Keratinocyte (primary cell): ENCODE measurements at regions not wholly inside any gene's neighbourhood (a gene's known extent, or its start where the extent isn't known, plus 50 kb on each side); places are given as distances from the start of the nearest gene placed in this dataset.

ENCODE experiments used
- DNase-seq: peaks from one replicate; pipeline ENCODE4 v3.0.0-alpha.2; 2011; ENCODE audit warnings: low read depth, missing footprints, low spot score
- FAIRE-seq: peaks from 2 replicates; lab custom pipeline; 2011; peaks lifted over from hg19 to GRCh38; lab: Jason Lieb, UNC
- H2AFZ ChIP-seq: 2 replicates; pipeline ENCODE4 v1.6.0; 2012; ENCODE audit warnings: low read length, control low read depth, inconsistent platforms; ENCODE audit not compliant: control insufficient read depth
- H3K27ac ChIP-seq: 2 replicates; pipeline ENCODE4 v1.5.1; 2011; ENCODE audit warnings: low read length; ENCODE audit not compliant: control insufficient read depth, insufficient read depth
- H3K27me3 ChIP-seq: 3 replicates; pipeline ENCODE4 v1.6.0; 2011; ENCODE audit warnings: low read length; ENCODE audit not compliant: control insufficient read depth, insufficient read depth; ENCODE audit errors: extremely low read depth
- H3K36me3 ChIP-seq, 2 experiments: 2 replicates in 1 of 2; 3 replicates in 1 of 2; pipeline ENCODE4 v1.5.1; 2011; ENCODE audit warnings: low read length in 2 of 2, mild to moderate bottlenecking in 1 of 2; ENCODE audit not compliant: control insufficient read depth in 2 of 2, insufficient read depth in 2 of 2; ENCODE audit errors: extremely low read depth in 1 of 2
- H3K4me1 ChIP-seq: 3 replicates; pipeline ENCODE4 v1.5.1; 2011; ENCODE audit warnings: low read length; ENCODE audit not compliant: control insufficient read depth, insufficient read depth; ENCODE audit errors: extremely low read depth
- H3K4me2 ChIP-seq: 3 replicates; pipeline ENCODE4 v1.6.0; 2011; ENCODE audit warnings: low read depth, low read length; ENCODE audit not compliant: control insufficient read depth, insufficient read depth; ENCODE audit errors: extremely low read depth
- H3K4me3 ChIP-seq, 3 experiments: fragments of 200-600 bp in 1 of 3; sonication (generic) in 1 of 3; 2 replicates in 2 of 3; 3 replicates in 1 of 3; pipeline ENCODE4 v1.5.1; 2011 to 2016; ENCODE audit warnings: low read length in 3 of 3, mild to moderate bottlenecking in 3 of 3, control low read depth in 2 of 3, inconsistent platforms in 1 of 3, low read depth in 1 of 3, mixed read lengths in 1 of 3, mixed run types in 1 of 3, moderate library complexity in 1 of 3; ENCODE audit not compliant: control insufficient read depth in 2 of 3, insufficient read depth in 2 of 3; ENCODE audit errors: extremely low read depth in 1 of 3
- H3K79me2 ChIP-seq: 2 replicates; pipeline ENCODE4 v1.6.0; 2012; ENCODE audit warnings: low read length; ENCODE audit not compliant: control insufficient read depth, insufficient read depth
- H3K9ac ChIP-seq: 3 replicates; pipeline ENCODE4 v1.6.0; 2011; ENCODE audit warnings: low read length; ENCODE audit not compliant: control insufficient read depth, insufficient read depth; ENCODE audit errors: extremely low read depth
- H3K9me1 ChIP-seq: 3 replicates; pipeline ENCODE4 v1.6.0; 2011; ENCODE audit warnings: low read length; ENCODE audit not compliant: control insufficient read depth, insufficient read depth; ENCODE audit errors: extremely low read depth
- H3K9me3 ChIP-seq: 2 replicates; pipeline ENCODE4 v1.5.1; 2012; ENCODE audit warnings: low read depth, low read length; ENCODE audit not compliant: control insufficient read depth
- H4K20me1 ChIP-seq: 3 replicates; pipeline ENCODE4 v1.6.0; 2011; ENCODE audit warnings: low read length; ENCODE audit not compliant: control insufficient read depth, insufficient read depth; ENCODE audit errors: extremely low read depth
- CTCF ChIP-seq, 3 experiments: IDR thresholded peaks in 1 of 3; conservative IDR thresholded peaks in 1 of 3; optimal IDR thresholded peaks in 1 of 3; 2 replicates in 2 of 3; 3 replicates in 1 of 3; pipeline versions ENCODE3 to v1.5.1; 2011; ENCODE audit warnings: low read length in 3 of 3, mild to moderate bottlenecking in 3 of 3, moderate library complexity in 2 of 3, control low read depth in 1 of 3, inconsistent platforms in 1 of 3; ENCODE audit not compliant: insufficient read depth in 2 of 3; ENCODE audit errors: extremely low read depth in 1 of 3
- EZH2 ChIP-seq: IDR thresholded peaks from one replicate; pipeline ENCODE4 v1.6.1; 2012; ENCODE audit warnings: inconsistent platforms, mild to moderate bottlenecking, low read length, moderate library complexity
- dilution Hi-C: fragments of 300-500 bp; cut with MboI; formaldehyde crosslinking; loops from one replicate; pipeline ENCODE4 v1.7.0; 2020; ENCODE audit warnings: low sequenced_read_pairs; ENCODE audit not compliant: extremely low pct_ligation_motif_present

- DNase-seq = no peak
- no peak overlapping the region for H3K4me2 ChIP-seq
- dilution Hi-C loops = no loop called here
Measured at GRCh38 chr6:103893141-103893581, 966.6 kb downstream of the HACE1 start.

GRCh38 chr6:103886951-103887350 is 972.8 kb downstream of the HACE1 start:
- Histone ChIP-seq H3K36me3 (no peaks in the 10 kb centered on the region), H3K9ac (no peak overlapping the region), H3K4me3 (no peak overlapping the region), H3K79me2 (no peaks in the 10 kb centered on the region), H3K9me1 (no peaks in the 10 kb centered on the region), H3K4me2 (no peak overlapping the region), H3K4me1 (no peaks in the 10 kb centered on the region), H4K20me1 (no peaks in the 10 kb centered on the region), H3K27ac (no peak overlapping the region), H3K27me3 (no peaks in the 10 kb centered on the region), H3K9me3 (no peaks in the 10 kb centered on the region), H2AFZ (no peak overlapping the region)
- FAIRE-seq (no peak), DNase-seq (no peak)
- TF ChIP-seq EZH2 (no peak), CTCF (optimal IDR thresholded peaks at IDR 0.05 in 1 of 3, IDR thresholded peaks at IDR 0.05 in 1 of 3, conservative IDR thresholded peaks at IDR 0.05 in 1 of 3; ENCODE audit: extremely low read depth in 1 of 3, insufficient read depth in 2 of 3, low read length in 3 of 3) (no peak)
- dilution Hi-C loops = no loop called here

More at GRCh38 chr6:103893141-103893581, 966.6 kb downstream of the HACE1 start:
- no peak overlapping the region for H3K9ac ChIP-seq
- H3K4me3 ChIP-seq = no peak overlapping the region
- no peaks in the 10 kb centered on the region for H3K36me3 ChIP-seq
- no peak overlapping the region for H2AFZ ChIP-seq
- no peak overlapping the region for H3K27ac ChIP-seq
- no peaks in the 10 kb centered on the region for H3K4me1 ChIP-seq
- FAIRE-seq = no peak
- no peaks in the 10 kb centered on the region for H3K9me3 ChIP-seq
- H4K20me1 ChIP-seq = no peaks in the 10 kb centered on the region
- H3K9me1 ChIP-seq = no peaks in the 10 kb centered on the region
- TF ChIP-seq CTCF (optimal IDR thresholded peaks at IDR 0.05 in 1 of 3, IDR thresholded peaks at IDR 0.05 in 1 of 3, conservative IDR thresholded peaks at IDR 0.05 in 1 of 3; ENCODE audit: extremely low read depth in 1 of 3, insufficient read depth in 2 of 3, low read length in 3 of 3) (no peak), EZH2 (no peak)
- no peaks in the 10 kb centered on the region for H3K79me2 ChIP-seq
- H3K27me3 ChIP-seq = no peaks in the 10 kb centered on the region
